Gastroesophageal sphincter (tissue), 4 donors: ENCODE measurements at regions not wholly inside any gene's neighbourhood (a gene's known extent, or its start where the extent isn't known, plus 50 kb on each side); places are given as distances from the start of the nearest gene placed in this dataset.
"Not testable (repeated sequence)": the region's sequence is repeated elsewhere in the genome, so short reads cannot be mapped to it uniquely, and the experiment has no call there.

ENCODE experiments used
- ATAC-seq: fragments of 150-250 bp; one replicate; pipeline ENCODE4 v1.9.1; 2016; ENCODE audit warnings: mild to moderate bottlenecking, moderate library complexity
- H3K27ac ChIP-seq, 4 donors: fragments of 200-600 bp; sonication (generic) in 3 of 4; 1 replicate in 3 of 4; 2 replicates in 1 of 4; pipeline ENCODE4 v1.5.1; 2016 to 2019
- H3K27me3 ChIP-seq: fragments of 200-600 bp; sonication (generic); one replicate; pipeline ENCODE4 v1.5.1; 2019
- H3K36me3 ChIP-seq, 2 donors: fragments of 200-600 bp; sonication (generic); one replicate each; pipeline ENCODE4 v1.5.1; 2019; ENCODE audit warnings: control low read depth in 1 of 2
- H3K4me1 ChIP-seq, 3 donors: fragments of 200-600 bp; sonication (generic); 1 replicate in 2 of 3; 2 replicates in 1 of 3; pipeline ENCODE4 v1.5.1; 2016 to 2019; ENCODE audit warnings: control low read depth in 2 of 3
- H3K4me3 ChIP-seq, 2 donors: fragments of 200-600 bp; sonication (generic); one replicate each; pipeline ENCODE4 v1.5.1; 2019; ENCODE audit warnings: mild to moderate bottlenecking in 1 of 2, moderate library complexity in 1 of 2
- H3K9me3 ChIP-seq, 3 donors: fragments of 200-600 bp; sonication (generic); one replicate each; pipeline ENCODE4 v1.5.1; 2017 to 2019; ENCODE audit warnings: control low read depth in 2 of 3
- CTCF ChIP-seq, 4 experiments: fragments of 200-600 bp in 2 of 4; fragments of 450-650 bp in 2 of 4; sonication (generic) in 1 of 4; IDR thresholded peaks; one replicate each; pipeline ENCODE4 v1.5.1; 2017 to 2019; ENCODE audit warnings: antibody characterized with exemption in 4 of 4, mild to moderate bottlenecking in 2 of 4, moderate library complexity in 2 of 4
- EP300 ChIP-seq: sonication (generic); formaldehyde crosslinking; IDR thresholded peaks from one replicate; pipeline ENCODE4 v1.6.1; 2017; ENCODE audit warnings: antibody characterized with exemption, mild to moderate bottlenecking
- POLR2A ChIP-seq, 2 donors: fragments of 450-650 bp; IDR thresholded peaks; one replicate each; pipeline ENCODE4 v1.6.1; 2017; ENCODE audit warnings: antibody characterized with exemption in 2 of 2, mild to moderate bottlenecking in 2 of 2, moderate library complexity in 1 of 2
- POLR2AphosphoS5 ChIP-seq: sonication (generic); formaldehyde crosslinking; IDR thresholded peaks from one replicate; pipeline ENCODE4 v1.6.1; 2017; ENCODE audit warnings: antibody characterized with exemption
- WGBS, 2 donors: methylation state at CpG; one replicate each; pipeline ENCODE4 v1.1.5; 2018; ENCODE audit warnings: low coverage in 1 of 2; 5-methylcytosine and 5-hydroxymethylcytosine counted together

DNA sequence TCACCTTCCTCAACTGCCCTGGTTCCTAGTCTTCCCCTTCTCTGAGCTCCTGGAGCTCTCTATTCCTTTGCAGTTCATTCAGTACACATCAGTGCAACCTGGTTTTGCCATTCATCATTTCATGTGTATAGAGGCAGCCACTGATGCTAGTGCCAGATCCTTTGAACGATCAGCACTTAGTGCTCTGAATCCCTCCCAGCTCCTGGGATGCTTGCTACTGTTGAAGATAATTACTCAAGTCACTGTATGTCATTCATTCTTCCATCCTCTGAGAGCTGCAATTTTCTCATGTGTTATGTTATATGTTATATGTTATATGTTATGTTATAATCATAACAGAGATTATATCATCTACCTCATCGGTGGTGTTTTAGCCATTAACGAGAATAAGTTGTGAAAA is 98.5 kb upstream of the UXS1 start:
- H3K36me3 ChIP-seq, result no peaks in the 10 kb centered on the region
- TF ChIP-seq POLR2AphosphoS5, result no peak
- TF ChIP-seq POLR2A (IDR thresholded peaks at IDR 0.05), result no peak
- no peak for TF ChIP-seq EP300
- no peak for TF ChIP-seq CTCF (IDR thresholded peaks at IDR 0.05)
- no peak overlapping the region for H3K27ac ChIP-seq
- H3K27me3 ChIP-seq, result no peaks in the 10 kb centered on the region
- no peaks in the 10 kb centered on the region for H3K4me1 ChIP-seq
- ATAC-seq, result no peak
- H3K9me3 ChIP-seq, result no peaks in the 10 kb centered on the region
- 69 to 79% methylated on average over 3 of the region's 3 CpGs for WGBS, 2 donors
- no peak overlapping the region for H3K4me3 ChIP-seq

GRCh38 chr2:106288873-106289272 is 94.8 kb upstream of the UXS1 start:
- no peak overlapping the region for H3K27ac ChIP-seq
- no peak for ATAC-seq
- no peaks in the 10 kb centered on the region for H3K4me1 ChIP-seq
- 93 to 97% methylated on average over 6 to 9 of the region's 9 CpGs for whole genome bisulfite sequencing, 2 donors
- no peaks in the 10 kb centered on the region for H3K36me3 ChIP-seq
- no peaks in the 10 kb centered on the region for H3K27me3 ChIP-seq
- TF ChIP-seq CTCF (IDR thresholded peaks at IDR 0.05) (no peak), POLR2A (IDR thresholded peaks at IDR 0.05) (no peak), POLR2AphosphoS5 (no peak), EP300 (no peak)
- no peak overlapping the region for H3K4me3 ChIP-seq
- H3K9me3 ChIP-seq, result no peaks in the 10 kb centered on the region

GRCh38 chr2:106285237-106285829 is 91.2 kb upstream of the UXS1 start:
- no peak for TF ChIP-seq POLR2A (IDR thresholded peaks at IDR 0.05)
- no peak for TF ChIP-seq POLR2AphosphoS5
- TF ChIP-seq CTCF (IDR thresholded peaks at IDR 0.05), result no peak
- no peak for TF ChIP-seq EP300
- H3K4me3 ChIP-seq, result no peak overlapping the region
- H3K36me3 ChIP-seq, result no peaks in the 10 kb centered on the region
- no peaks in the 10 kb centered on the region for H3K4me1 ChIP-seq
- H3K27ac ChIP-seq, result no peak overlapping the region
- no peak for ATAC-seq
- H3K27me3 ChIP-seq, result peaks cover 5% of the 10 kb centered on the region
- 59 to 74% methylated on average over 2 to 3 of the region's 3 CpGs for WGBS, 2 donors
- H3K9me3 ChIP-seq, result no peaks in the 10 kb centered on the region

- TF ChIP-seq CTCF (IDR thresholded peaks at IDR 0.05), result no peak
- no peak for TF ChIP-seq POLR2A (IDR thresholded peaks at IDR 0.05)
- no peak for ATAC-seq
- peaks cover 5% of the 10 kb centered on the region for H3K27me3 ChIP-seq
- WGBS, 2 donors, result 63 to 75% methylated on average over 6 to 13 of the region's 14 CpGs
- H3K36me3 ChIP-seq, result no peaks in the 10 kb centered on the region
- no peaks in the 10 kb centered on the region for H3K4me1 ChIP-seq
- H3K4me3 ChIP-seq, result no peak overlapping the region
- H3K27ac ChIP-seq, result no peak overlapping the region
- no peaks in the 10 kb centered on the region for H3K9me3 ChIP-seq
Observed at GRCh38 chr2:106284691-106285202, 90.6 kb upstream of the UXS1 start.

DNA sequence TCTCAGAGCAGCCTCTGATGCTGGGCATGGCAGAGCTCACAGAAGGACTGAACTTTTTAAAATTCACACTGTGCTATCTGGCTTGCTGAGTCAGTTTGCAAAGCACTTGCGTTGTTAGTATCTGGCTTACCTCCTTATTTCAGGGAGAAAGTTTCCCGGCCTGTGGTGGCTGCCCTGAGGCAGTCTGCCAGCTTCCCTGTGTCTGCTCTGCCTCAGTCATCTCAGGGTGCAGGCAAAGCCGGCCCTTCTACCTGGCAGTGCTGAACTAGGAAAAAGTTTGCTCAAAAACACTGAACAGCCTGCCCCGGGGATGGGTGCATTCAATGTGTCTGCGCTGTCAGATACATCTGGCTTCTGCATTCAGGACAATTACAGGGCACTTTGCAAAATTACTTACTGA is 90.2 kb upstream of the UXS1 start:
- H3K9me3 ChIP-seq, result no peaks in the 10 kb centered on the region
- H3K4me3 ChIP-seq, result no peak overlapping the region
- WGBS, 2 donors, result 40% methylated on average over 1 to 4 of the region's 5 CpGs
- no peak for TF ChIP-seq CTCF (IDR thresholded peaks at IDR 0.05)
- no peak for TF ChIP-seq POLR2AphosphoS5
- no peak for TF ChIP-seq EP300
- no peak for TF ChIP-seq POLR2A (IDR thresholded peaks at IDR 0.05)
- no peaks in the 10 kb centered on the region for H3K4me1 ChIP-seq
- H3K27me3 ChIP-seq, result peaks cover 5% of the 10 kb centered on the region
- no peak overlapping the region for H3K27ac ChIP-seq
- no peaks in the 10 kb centered on the region for H3K36me3 ChIP-seq
- no peak for ATAC-seq

- 49 to 83% methylated on average over 3 to 7 of the region's 9 CpGs for WGBS, 2 donors
- H3K27me3 ChIP-seq, H3K4me1 ChIP-seq, H3K4me3 ChIP-seq, ATAC-seq, H3K36me3 ChIP-seq, H3K27ac ChIP-seq, H3K9me3 ChIP-seq: not testable (repeated sequence)
Observed at GRCh38 chr2:106283228-106284152, 89.4 kb upstream of the UXS1 start.
